ENCODE measurements at regions not wholly inside any gene's neighbourhood (a gene's known extent, or its start where the extent isn't known, plus 50 kb on each side); places are given as distances from the start of the nearest gene placed in this dataset.

- no peak for DNase-seq (ENCODE audit: low read depth, low spot score)
Observed at GRCh38 chr7:46996972-46997371, 584.9 kb downstream of the TNS3 start.

DNA sequence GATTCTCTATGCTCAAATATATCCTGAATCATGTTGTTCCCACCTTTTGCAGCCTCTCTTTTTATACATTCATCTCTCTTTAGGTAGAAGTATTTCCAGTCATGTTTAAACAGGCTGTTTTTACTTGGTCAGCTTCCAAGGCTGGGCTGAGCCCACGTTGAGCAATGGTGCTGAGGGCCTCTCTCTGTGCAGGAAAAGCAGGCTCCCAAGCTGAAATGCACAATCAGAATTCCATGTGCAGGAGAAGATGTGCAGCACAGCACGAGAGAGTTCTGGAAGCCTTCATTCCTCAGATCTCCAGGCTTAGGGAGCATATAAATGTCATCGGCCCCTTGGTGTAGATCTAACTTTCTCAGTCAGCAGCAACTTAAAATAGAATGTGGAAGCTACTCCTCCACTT, 588.5 kb downstream of the TNS3 start:
- no peak for DNase-seq (ENCODE audit: low read depth, low spot score)

DNA sequence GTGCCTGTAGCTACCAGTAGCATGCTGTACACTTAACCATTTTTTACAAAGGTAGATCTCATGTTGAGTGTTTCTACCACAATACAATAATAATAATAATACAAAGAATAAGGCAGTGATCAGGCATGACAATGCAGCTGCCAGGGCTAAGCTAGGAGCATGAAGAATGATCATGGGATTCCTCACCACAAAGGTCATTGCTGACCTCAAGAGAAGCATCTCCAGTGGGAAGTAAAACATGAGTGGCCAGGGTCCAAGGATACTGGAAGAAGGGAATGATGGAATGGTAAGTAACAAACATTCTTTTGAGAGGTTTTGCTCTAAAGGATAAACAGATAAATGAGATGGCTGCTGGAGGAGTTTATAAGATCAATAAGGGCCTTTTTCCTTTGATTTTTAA, 591.1 kb downstream of the TNS3 start:
- DNase-seq (ENCODE audit: low read depth, low spot score) = no peak

DNA sequence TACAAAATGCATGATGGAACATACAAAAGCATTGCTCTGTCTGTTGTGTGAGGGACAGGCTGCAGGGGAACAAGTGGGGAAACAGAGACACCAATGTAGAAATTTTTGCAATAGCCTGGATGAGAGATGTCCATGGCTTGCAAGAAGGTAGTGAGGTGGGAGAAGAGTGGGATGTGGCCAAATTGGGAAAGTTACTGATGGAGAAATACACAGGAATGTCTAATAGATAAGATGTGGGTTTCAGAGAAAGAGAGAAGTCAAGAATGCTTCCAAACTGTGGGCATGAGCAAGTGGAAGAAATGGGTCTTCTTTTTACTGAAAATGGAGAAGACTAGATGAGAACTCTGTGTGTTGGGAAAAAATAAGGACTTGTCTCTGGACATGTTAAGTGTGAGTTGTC, 592.7 kb downstream of the TNS3 start:
- DNase-seq (ENCODE audit: low read depth, low spot score) = no peak

GRCh38 chr7:46982928-46983327, 599.0 kb downstream of the TNS3 start:
- DNase-seq (ENCODE audit: low read depth, low spot score) = no peak

GRCh38 chr7:46979439-46979838, 602.5 kb downstream of the TNS3 start:
- no peak for DNase-seq (ENCODE audit: low read depth, low spot score)

DNA sequence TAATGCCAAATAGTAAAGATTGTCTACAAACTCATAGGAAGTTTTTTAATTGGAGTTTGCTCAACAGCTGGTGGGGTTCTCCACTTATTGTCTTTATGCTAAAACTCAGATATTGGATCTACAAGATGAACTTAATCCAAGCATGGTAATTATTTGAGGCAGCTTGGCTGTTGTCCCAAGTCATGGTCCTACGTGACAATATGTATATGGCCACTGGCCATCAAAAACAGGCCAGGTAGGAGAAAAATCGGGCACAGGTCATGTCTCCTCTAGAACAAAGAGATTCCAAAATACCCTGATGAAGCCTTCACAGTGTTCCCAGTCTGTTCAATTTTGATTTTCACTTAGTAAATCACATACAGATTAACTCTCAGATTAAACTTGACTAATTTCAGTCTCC, 606.4 kb downstream of the TNS3 start:
- DNase-seq (ENCODE audit: low read depth, low spot score) = no peak

GRCh38 chr7:46972205-46972604, 609.7 kb downstream of the TNS3 start:
- DNase-seq (ENCODE audit: low read depth, low spot score) = no peak

GRCh38 chr7:46970476-46970875, 611.4 kb downstream of the TNS3 start:
- DNase-seq (ENCODE audit: low read depth, low spot score) = no peak

- no peak for DNase-seq (ENCODE audit: low read depth, low spot score)
Observed at GRCh38 chr7:46970131-46970430, 611.8 kb downstream of the TNS3 start.

DNA sequence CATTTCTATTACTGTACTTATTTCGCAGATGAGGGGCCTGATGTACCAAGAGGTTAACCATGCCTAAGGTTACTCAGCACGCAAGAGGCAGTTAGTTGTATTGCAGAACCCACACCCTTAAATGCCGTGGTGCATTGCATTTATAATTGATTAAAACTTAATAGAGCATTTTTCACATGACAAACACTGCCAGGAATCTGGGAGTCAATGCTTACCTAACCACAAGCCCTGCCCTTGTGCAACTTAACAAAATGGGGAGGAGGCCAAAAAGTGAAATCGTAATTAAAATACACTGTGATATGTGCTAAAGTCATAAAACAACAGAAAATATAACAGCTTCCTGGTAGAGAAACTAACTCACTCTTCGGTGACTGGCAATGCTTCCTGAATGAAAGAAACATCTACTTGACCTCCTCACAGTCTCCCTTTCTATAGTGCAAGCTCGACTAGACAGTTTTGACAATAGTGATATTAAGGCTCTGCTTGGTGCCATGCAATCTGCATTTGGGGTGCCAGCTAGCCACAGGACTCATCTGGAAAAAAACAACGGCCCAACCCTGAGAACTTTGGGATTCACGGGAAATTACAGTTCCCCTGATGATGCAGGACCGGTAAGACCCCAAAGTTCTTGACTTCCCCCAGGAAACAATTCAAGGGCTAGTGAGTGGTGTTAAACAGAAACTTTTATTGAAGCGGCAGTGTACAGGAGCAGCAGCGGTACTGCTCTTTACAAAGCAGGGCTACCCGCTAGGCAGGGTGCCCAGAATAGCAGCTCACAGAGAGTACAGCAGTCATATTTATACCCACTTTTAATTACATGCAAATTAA, 612.4 kb downstream of the TNS3 start:
- DNase-seq (ENCODE audit: low read depth, low spot score) = no peak

DNA sequence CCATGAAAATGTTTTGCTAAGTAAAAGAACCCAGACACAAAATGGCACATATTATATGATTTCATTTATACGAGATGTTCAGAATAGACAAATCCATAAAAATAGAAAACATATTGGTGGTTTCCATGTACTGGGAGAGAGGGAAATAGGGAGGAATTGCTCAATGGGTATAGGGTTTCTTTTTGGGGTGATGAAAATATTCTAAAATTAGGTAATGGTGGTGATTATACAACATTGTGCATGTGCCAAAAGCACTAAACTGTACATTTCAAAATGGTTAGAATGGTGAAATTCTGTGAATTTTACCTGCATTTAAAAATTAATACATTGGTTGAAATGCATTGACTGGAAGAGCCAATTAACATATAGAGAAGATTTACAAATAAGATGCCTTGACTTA, 613.9 kb downstream of the TNS3 start:
- DNase-seq (ENCODE audit: low read depth, low spot score) = no peak

GRCh38 chr7:46963719-46964118, 618.2 kb downstream of the TNS3 start:
- DNase-seq (ENCODE audit: low read depth, low spot score) = no peak

- DNase-seq (ENCODE audit: low read depth, low spot score) = no peak
Observed at GRCh38 chr7:46960970-46961369, 620.9 kb downstream of the TNS3 start.

DNA sequence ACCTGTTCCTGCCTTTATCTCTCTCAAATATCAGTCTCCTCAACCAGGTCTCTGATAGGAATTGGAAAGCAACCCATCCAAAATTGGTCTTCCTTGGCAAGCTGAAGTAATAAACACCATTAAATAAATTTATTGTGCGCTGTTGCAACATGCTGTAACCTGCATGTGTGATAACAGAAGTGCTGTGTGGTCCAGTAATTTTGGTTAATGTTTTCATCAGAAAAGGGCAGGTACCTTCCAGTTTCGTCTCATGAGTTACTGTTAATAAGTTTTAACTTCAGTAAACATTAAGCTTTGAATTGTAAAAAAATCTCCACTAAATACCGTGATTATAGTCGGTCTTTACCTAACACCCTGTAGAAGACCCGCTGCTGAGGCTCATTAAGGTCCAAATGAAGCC, 624.7 kb downstream of the TNS3 start:
- DNase-seq (ENCODE audit: low read depth, low spot score) = no peak

- DNase-seq (ENCODE audit: low read depth, low spot score) = no peak
Observed at GRCh38 chr7:46955531-46955930, 626.4 kb downstream of the TNS3 start.

DNA sequence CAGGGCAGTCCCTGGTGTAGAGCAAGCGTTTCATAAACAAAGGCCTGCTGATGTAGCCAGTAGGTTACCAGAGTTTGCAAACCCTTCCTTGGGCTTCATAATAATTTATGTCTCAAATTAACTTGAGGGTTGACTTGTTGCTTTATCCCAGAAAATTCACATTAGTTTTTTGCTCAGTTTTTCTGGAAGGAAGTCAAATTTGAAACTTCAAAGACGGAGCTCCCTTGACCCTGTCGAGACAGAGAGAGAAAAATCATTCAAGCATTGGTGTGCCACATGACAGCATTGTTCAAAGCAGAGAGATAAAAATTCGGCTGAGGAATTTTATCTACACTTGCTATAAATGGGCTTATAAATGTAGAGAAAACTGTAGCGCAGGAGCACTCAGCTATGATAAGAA, 627.7 kb downstream of the TNS3 start:
- DNase-seq (ENCODE audit: low read depth, low spot score) = no peak

DNA sequence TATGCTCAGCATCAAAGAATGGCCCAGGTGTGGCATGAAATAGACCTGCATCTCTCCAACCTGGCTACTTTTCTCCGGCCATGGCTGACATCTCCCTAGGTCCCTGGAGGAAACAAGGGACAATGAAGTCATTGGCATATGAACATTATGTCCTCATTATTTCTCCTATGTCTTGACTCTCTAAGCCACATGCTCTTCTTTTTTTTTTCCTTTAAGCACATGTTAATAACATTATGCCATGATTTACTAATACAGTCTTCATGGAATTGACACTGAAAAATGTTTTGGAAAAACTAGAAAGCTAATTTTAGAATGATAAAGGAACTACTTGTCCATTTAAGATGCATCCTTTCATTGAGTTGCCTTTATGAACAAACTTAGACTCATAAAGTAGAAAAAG, 628.9 kb downstream of the TNS3 start:
- DNase-seq (ENCODE audit: low read depth, low spot score) = no peak

DNA sequence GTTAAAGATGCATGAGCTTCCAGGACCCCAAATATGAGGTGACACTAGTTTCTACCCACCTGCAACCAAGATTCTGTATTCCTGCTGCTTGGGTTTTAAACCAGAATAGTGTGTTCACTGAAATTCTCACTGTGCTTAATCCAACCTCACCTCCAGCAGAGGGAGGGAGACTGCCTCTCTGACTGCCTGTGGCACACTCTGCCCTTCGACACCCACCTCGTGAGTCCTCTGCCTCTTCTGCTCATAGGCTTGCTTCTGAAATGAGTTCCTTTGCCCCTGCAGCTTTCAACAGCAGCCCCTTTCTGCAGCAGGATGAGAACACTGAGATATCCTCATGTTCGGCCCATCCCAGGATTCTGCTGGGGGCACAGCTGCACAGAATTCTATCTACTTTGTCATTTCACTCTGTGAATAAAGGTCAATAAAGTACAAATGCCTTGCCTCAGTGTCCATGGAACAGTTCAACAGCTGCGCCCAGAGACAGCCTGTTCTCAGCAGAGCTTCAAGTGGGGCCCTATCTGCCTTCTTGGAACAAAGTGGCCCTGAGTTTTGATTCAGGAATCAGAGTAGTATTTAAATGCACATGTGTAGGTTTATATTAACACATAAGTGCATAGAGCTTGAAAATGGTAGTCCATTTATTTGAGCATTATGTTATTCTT, 632.5 kb downstream of the TNS3 start:
- DNase-seq (ENCODE audit: low read depth, low spot score) = no peak

GRCh38 chr7:46948716-46949115, 633.2 kb downstream of the TNS3 start:
- DNase-seq (ENCODE audit: low read depth, low spot score) = no peak

GRCh38 chr7:46945328-46945727, 636.6 kb downstream of the TNS3 start:
- DNase-seq (ENCODE audit: low read depth, low spot score) = no peak

GRCh38 chr7:46943996-46944395, 637.9 kb downstream of the TNS3 start:
- DNase-seq (ENCODE audit: low read depth, low spot score) = no peak

DNA sequence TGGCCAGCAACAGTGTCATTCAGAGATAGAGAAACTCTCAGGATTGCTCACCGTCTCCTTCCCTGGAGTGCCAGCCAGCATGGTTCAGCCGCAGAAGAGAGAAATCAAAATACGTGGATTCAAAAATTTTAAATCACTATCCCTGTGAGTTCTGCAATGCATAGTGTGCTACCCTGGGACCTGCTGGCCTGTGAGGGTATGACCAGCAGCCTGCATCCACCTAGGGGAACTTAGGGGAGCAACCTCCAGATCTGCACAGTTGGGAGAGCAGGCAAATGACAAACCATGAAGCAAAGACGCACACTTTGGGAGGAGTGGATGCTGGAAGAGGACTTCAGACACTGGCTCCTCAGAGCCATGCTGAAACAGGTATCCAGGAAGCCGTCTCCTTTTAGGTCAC, 639.3 kb downstream of the TNS3 start:
- no peak for DNase-seq (ENCODE audit: low read depth, low spot score)

All from pulmonary artery endothelial cell (primary cell).